ENCODE measurements at regions not wholly inside any gene's neighbourhood (a gene's known extent, or its start where the extent isn't known, plus 50 kb on each side); places are given as distances from the start of the nearest gene placed in this dataset.

- no peak for TF ChIP-seq CTCF (optimal IDR thresholded peaks at IDR 0.05 in 1 of 3, IDR thresholded peaks at IDR 0.05 in 1 of 3, conservative IDR thresholded peaks at IDR 0.05 in 1 of 3; ENCODE audit: extremely low read depth in 1 of 3, insufficient read depth in 2 of 3, low read length in 3 of 3)
- no peak for TF ChIP-seq EZH2 (IDR thresholded peaks at IDR 0.05; ENCODE audit: low read length)
Measured at GRCh38 chr2:83567551-83567950, 891.5 kb downstream of the SUCLG1 start.
